Endothelial cell of umbilical vein (primary cell): ENCODE measurements at regions not wholly inside any gene's neighbourhood (a gene's known extent, or its start where the extent isn't known, plus 50 kb on each side); places are given as distances from the start of the nearest gene placed in this dataset.

Experiments used
- BruUV-seq: library from RNA; stranded (reverse); fragments of 400-500 nt; replicated peaks from 2 replicates; lab custom pipeline; 2021; lab: Mats Ljungman, UMichigan
- CTCF ChIA-PET: fragments of 300-600, 350-600 bp; sonication (Branson Sonifier 250); formaldehyde crosslinking; loops from one replicate; lab custom pipeline; 2021; ENCODE audit warnings: antibody characterized with exemption, inconsistent platforms; lab: Charles Lee
- POLR2A ChIA-PET: fragments of 300-600, 350-600 bp; sonication (Branson Sonifier 250); formaldehyde crosslinking; loops from one replicate; lab custom pipeline; 2021; ENCODE audit warnings: antibody characterized with exemption, inconsistent platforms; lab: Charles Lee
- DNase-seq: peaks from one replicate; pipeline ENCODE4 v3.0.0-alpha.2; 2011; ENCODE audit warnings: low read depth, low spot score
- FAIRE-seq: peaks from 2 replicates; lab custom pipeline; 2011; peaks lifted over from hg19 to GRCh38; lab: Jason Lieb, UNC
- H2AFZ ChIP-seq: 2 replicates; pipeline ENCODE4 v1.6.0; 2012; ENCODE audit warnings: low read depth, low read length, control low read depth, inconsistent platforms
- H3K27ac ChIP-seq: 2 replicates; pipeline ENCODE4 v1.5.1; 2011; ENCODE audit warnings: low read depth, mild to moderate bottlenecking, control low read depth, low read length, moderate library complexity; ENCODE audit not compliant: insufficient read depth
- H3K27me3 ChIP-seq, 2 experiments: 2 replicates each; pipeline versions ENCODE4 v1.6.0 to v1.6.1; 2011; ENCODE audit warnings: low read length in 2 of 2, mixed read lengths in 1 of 2; ENCODE audit not compliant: control insufficient read depth in 2 of 2, insufficient read depth in 2 of 2
- H3K36me3 ChIP-seq, 2 experiments: 2 replicates in 1 of 2; 3 replicates in 1 of 2; pipeline ENCODE4 v1.5.1; 2011; ENCODE audit warnings: low read length in 2 of 2, mild to moderate bottlenecking in 1 of 2, moderate library complexity in 1 of 2; ENCODE audit not compliant: control insufficient read depth in 2 of 2, insufficient read depth in 2 of 2; ENCODE audit errors: extremely low read depth in 1 of 2
- H3K4me1 ChIP-seq: 3 replicates; pipeline ENCODE4 v1.5.1; 2011; ENCODE audit warnings: mild to moderate bottlenecking, low read length; ENCODE audit not compliant: control insufficient read depth, insufficient read depth; ENCODE audit errors: extremely low read depth
- H3K4me2 ChIP-seq: 2 replicates; pipeline ENCODE4 v1.6.1; 2011; ENCODE audit warnings: low read length, control low read depth, mixed read lengths; ENCODE audit not compliant: insufficient read depth
- H3K4me3 ChIP-seq, 3 experiments: fragments of 200-600 bp in 1 of 3; sonication (generic), shearing (Covaris generic) in 1 of 3; replicated peaks in 1 of 3; 2 replicates each; pipeline ENCODE4 v1.5.1; 2011 to 2016; ENCODE audit warnings: control low read depth in 3 of 3, low read length in 3 of 3, mild to moderate bottlenecking in 2 of 3, inconsistent platforms in 1 of 3, low read depth in 1 of 3, moderate library complexity in 1 of 3; ENCODE audit not compliant: insufficient read depth in 1 of 3
- H3K79me2 ChIP-seq: 2 replicates; pipeline ENCODE4 v1.6.0; 2012; ENCODE audit warnings: low read length, inconsistent platforms; ENCODE audit not compliant: control insufficient read depth, insufficient read depth
- H3K9ac ChIP-seq: replicated peaks from 2 replicates; pipeline ENCODE3; 2011; ENCODE audit warnings: low read length, control low read depth; ENCODE audit not compliant: insufficient read depth; ENCODE audit errors: extremely low read depth
- H3K9me1 ChIP-seq: replicated peaks from 3 replicates; pipeline ENCODE4 v1.6.0; 2011; ENCODE audit warnings: mild to moderate bottlenecking, low read length; ENCODE audit not compliant: control insufficient read depth, insufficient read depth; ENCODE audit errors: extremely low read depth
- H3K9me3 ChIP-seq: replicated peaks from 2 replicates; pipeline ENCODE4 v1.5.1; 2012; ENCODE audit warnings: low read length, inconsistent platforms; ENCODE audit not compliant: control insufficient read depth, insufficient read depth
- H4K20me1 ChIP-seq: replicated peaks from 2 replicates; pipeline ENCODE3; 2011; ENCODE audit warnings: mild to moderate bottlenecking, low read length; ENCODE audit not compliant: control insufficient read depth, insufficient read depth; ENCODE audit errors: extremely low read depth
- CTCF ChIP-seq, 2 donors: IDR thresholded peaks; 1 replicate in 1 of 2; 2 replicates in 1 of 2; pipeline ENCODE4 v1.5.1; 2011; ENCODE audit warnings: low read length in 2 of 2, mild to moderate bottlenecking in 2 of 2, moderate library complexity in 2 of 2, control low read depth in 1 of 2, inconsistent platforms in 1 of 2, low read depth in 1 of 2; ENCODE audit not compliant: insufficient read depth in 1 of 2; ENCODE audit errors: extremely low read depth in 1 of 2
- JUN ChIP-seq: IDR thresholded peaks from 2 replicates; pipeline ENCODE4 v1.6.1; 2011; ENCODE audit warnings: borderline replicate concordance, low read depth; ENCODE audit not compliant: insufficient read length, insufficient read depth
- MAX ChIP-seq: IDR thresholded peaks from 2 replicates; pipeline ENCODE4 v1.6.1; 2011; ENCODE audit not compliant: insufficient read depth, insufficient read length
- POLR2A ChIP-seq: IDR thresholded peaks from 2 replicates; pipeline ENCODE4 v1.6.1; 2012; ENCODE audit warnings: low read depth, mild to moderate bottlenecking, control low read depth, low read length
- POLR2AphosphoS5 ChIP-seq: IDR thresholded peaks from 2 replicates; pipeline ENCODE4 v1.6.1; 2012; ENCODE audit warnings: low read depth, mild to moderate bottlenecking, control low read depth, low read length, moderate library complexity; ENCODE audit not compliant: insufficient read depth
- dilution Hi-C: fragments of 300-500 bp; cut with MboI; formaldehyde crosslinking; loops from one replicate; pipeline ENCODE4 v1.15.0; 2019; ENCODE audit warnings: low sequenced_read_pairs; ENCODE audit not compliant: extremely low pct_ligation_motif_present
- intact Hi-C: fragments of 100-400 bp; cut with micrococcal nuclease; formaldehyde crosslinking; loops from one replicate; pipeline ENCODE4 v1.10.0; 2022

- no peaks in the 10 kb centered on the region for H3K9me1 ChIP-seq
- no peaks in the 10 kb centered on the region for H4K20me1 ChIP-seq
- FAIRE-seq, result no peak
- dilution Hi-C loops (no loop called here), intact Hi-C loops (no loop called here)
- DNase-seq, result no peak
- CTCF ChIA-PET, result no interaction called here
- H3K79me2 ChIP-seq, result no peaks in the 10 kb centered on the region
- no peak overlapping the region for H3K4me2 ChIP-seq
- H3K27me3 ChIP-seq, result peaks cover 8 to 14% of the 10 kb centered on the region in 2 experiments
- no peak overlapping the region for H2AFZ ChIP-seq
- H3K36me3 ChIP-seq, result no peaks in the 10 kb centered on the region
- no peaks in the 10 kb centered on the region for H3K9me3 ChIP-seq
- TF ChIP-seq POLR2AphosphoS5 (no peak), POLR2A (no peak), JUN (no peak), CTCF (IDR thresholded peaks at IDR 0.05; ENCODE audit: extremely low read depth in 1 of 2, insufficient read depth in 1 of 2, low read depth in 1 of 2, low read length in 2 of 2) (no peak), MAX (no peak)
- H3K4me3 ChIP-seq, result no peak overlapping the region
- H3K4me1 ChIP-seq, result peaks cover 32% of the 10 kb centered on the region
- no peak overlapping the region for H3K27ac ChIP-seq
- no TSS peak for BruUV-seq
- POLR2A ChIA-PET, result no interaction called here
- H3K9ac ChIP-seq, result no peak overlapping the region
Observed at GRCh38 chr2:136233298-136233697, 115.3 kb upstream of the CXCR4 start.
